SK-N-SH (cell line): ENCODE measurements at regions not wholly inside any gene's neighbourhood (a gene's known extent, or its start where the extent isn't known, plus 50 kb on each side); places are given as distances from the start of the nearest gene placed in this dataset.

Source experiments
- CTCF ChIP-seq: fragments of 200-600 bp; sonication (generic); IDR thresholded peaks from 2 replicates; pipeline ENCODE4 v1.6.1; 2017; ENCODE audit warnings: antibody characterized with exemption, mild to moderate bottlenecking, moderate library complexity
- FOXM1 ChIP-seq: IDR thresholded peaks from 2 replicates; pipeline ENCODE4 v1.4.0; 2012; ENCODE audit warnings: low read depth, mild to moderate bottlenecking
- GATA2 ChIP-seq: sonication (generic); formaldehyde crosslinking; IDR thresholded peaks from 2 replicates; pipeline ENCODE4 v1.5.0; 2020; ENCODE audit warnings: mild to moderate bottlenecking, missing genetic modification reagents
- RAD21 ChIP-seq: IDR thresholded peaks from 2 replicates; pipeline ENCODE4 v1.6.1; 2012; ENCODE audit warnings: mild to moderate bottlenecking, low read length
- RCOR1 ChIP-seq: fragments of 150-350 bp; IDR thresholded peaks from 2 replicates; pipeline ENCODE4 v1.6.1; 2017; ENCODE audit warnings: antibody characterized with exemption, low read length
- SMC3 ChIP-seq: IDR thresholded peaks from 2 replicates; pipeline ENCODE4 v1.6.1; 2012; ENCODE audit warnings: low read depth, low read length, improper control_type of control experiment
- YY1 ChIP-seq: IDR thresholded peaks from 2 replicates; pipeline ENCODE4 v1.4.0; 2012; ENCODE audit warnings: low read depth, mild to moderate bottlenecking

GRCh38 chr6:102215425-102215824 lies 821.9 kb downstream of the GRIK2 start:
- TF ChIP-seq RAD21 (no peak), SMC3 (no peak), FOXM1 (no peak), YY1 (no peak), GATA2 (CRISPR knock-in tag) (no peak), CTCF (no peak), RCOR1 (no peak)
